Natural killer cell (primary cell): ENCODE measurements at regions not wholly inside any gene's neighbourhood (a gene's known extent, or its start where the extent isn't known, plus 50 kb on each side); places are given as distances from the start of the nearest gene placed in this dataset.
A peak's percentile ranks its signal among the peaks of the same experiment; 100 is the strongest.

Source experiments
- ATAC-seq, 3 donors: fragments of 150-1000 bp in 2 of 3; fragments of 200-7000 bp in 1 of 3; cut with Tn5 transposase; 1 replicate in 1 of 3; 2 replicates in 2 of 3; pipeline ENCODE4 v1.10.0; 2021; ENCODE audit warnings: mild to moderate bottlenecking in 2 of 3, moderate library complexity in 2 of 3
- DNase-seq, 2 donors: peaks; one replicate each; pipeline versions ENCODE4 v3.0.0 to v3.0.0-alpha.2; 2013 to 2021; ENCODE audit warnings: mixed read lengths in 1 of 2
- H3K27ac ChIP-seq: one replicate; pipeline ENCODE4 v1.5.1; 2013; ENCODE audit warnings: mild to moderate bottlenecking, low read length
- H3K27me3 ChIP-seq: one replicate; pipeline ENCODE4 v1.6.1; 2013; ENCODE audit warnings: low read length; ENCODE audit not compliant: control insufficient read depth, insufficient read depth
- H3K36me3 ChIP-seq: one replicate; pipeline ENCODE4 v1.6.1; 2013; ENCODE audit warnings: low read length; ENCODE audit not compliant: control insufficient read depth, insufficient read depth
- H3K4me1 ChIP-seq: one replicate; pipeline ENCODE4 v1.6.1; 2013; ENCODE audit warnings: low read length; ENCODE audit not compliant: control insufficient read depth, insufficient read depth
- H3K4me3 ChIP-seq: one replicate; pipeline ENCODE4 v1.5.1; 2013; ENCODE audit warnings: low read length
- H3K9me3 ChIP-seq: one replicate; pipeline ENCODE4 v1.6.1; 2013; ENCODE audit warnings: low read length; ENCODE audit not compliant: control insufficient read depth, insufficient read depth
- H3K27ac Mint-ChIP-seq, 2 donors: one replicate each; pipeline ENCODE4 v1.8.0; 2022; ENCODE audit warnings: mild to moderate bottlenecking in 2 of 2, mixed read lengths in 2 of 2, moderate library complexity in 1 of 2
- H3K27me3 Mint-ChIP-seq, 2 donors: one replicate each; pipeline ENCODE4 v1.8.0; 2022; ENCODE audit warnings: low read depth in 2 of 2, mixed read lengths in 2 of 2
- H3K36me3 Mint-ChIP-seq: one replicate; pipeline ENCODE4 v1.8.0; 2022; ENCODE audit warnings: mixed read lengths
- H3K4me1 Mint-ChIP-seq, 2 donors: one replicate each; pipeline ENCODE4 v1.8.0; 2022; ENCODE audit warnings: mixed read lengths in 2 of 2
- H3K4me3 Mint-ChIP-seq: one replicate; pipeline ENCODE4 v1.8.0; 2022; ENCODE audit warnings: mild to moderate bottlenecking, moderate library complexity, mixed read lengths
- H3K9me3 Mint-ChIP-seq, 2 donors: one replicate each; pipeline ENCODE4 v1.8.0; 2022; ENCODE audit warnings: mixed read lengths in 2 of 2
- WGBS: methylation state at CpG from one replicate; pipeline ENCODE4 v1.1.7; 2013; ENCODE audit warnings: missing lambda C conversion rate; ENCODE audit not compliant: insufficient coverage; 5-methylcytosine and 5-hydroxymethylcytosine counted together
- intact Hi-C: fragments of 100-400 bp; cut with micrococcal nuclease; formaldehyde crosslinking; loops from one replicate; pipeline ENCODE4 v1.14.2; 2022
- TF ChIP-seq, protein P1 (sequence below): fragments of 200-600 bp; IDR thresholded peaks from one replicate; pipeline ENCODE4 v1.8.0; 2022; ENCODE audit warnings: antibody characterized with exemption

DNA sequence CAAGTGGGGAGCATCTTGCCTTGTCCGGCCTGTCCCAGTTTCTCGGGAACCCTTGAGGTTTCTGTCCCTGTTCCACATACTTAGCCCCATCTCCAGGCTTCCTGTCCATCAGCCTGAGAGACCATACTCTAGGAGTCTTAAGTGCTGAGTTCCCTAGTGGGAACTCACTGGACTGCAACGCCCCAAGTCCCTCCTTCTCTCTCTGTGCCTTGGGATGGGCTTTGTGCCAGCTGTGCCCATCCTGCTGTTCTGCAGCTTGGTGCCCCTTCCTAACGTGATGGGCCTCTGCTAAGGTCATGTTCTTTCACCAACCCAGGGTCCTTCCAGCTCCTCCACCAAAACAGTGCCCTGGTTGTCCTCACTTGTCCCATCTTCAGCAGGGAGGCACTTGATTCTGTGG, 222.3 kb upstream of the ANKRD55 start:
- Mint-ChIP-seq H3K4me3 (no peak overlapping the region), H3K27ac (no peak overlapping the region), H3K9me3 (no peaks in the 10 kb centered on the region), H3K4me1 (peaks cover 0 to 5% of the 10 kb centered on the region in 2 donors), H3K27me3 (peaks cover 5 to 20% of the 10 kb centered on the region in 2 donors), H3K36me3 (no peaks in the 10 kb centered on the region)
- TF ChIP-seq, protein P1, sequence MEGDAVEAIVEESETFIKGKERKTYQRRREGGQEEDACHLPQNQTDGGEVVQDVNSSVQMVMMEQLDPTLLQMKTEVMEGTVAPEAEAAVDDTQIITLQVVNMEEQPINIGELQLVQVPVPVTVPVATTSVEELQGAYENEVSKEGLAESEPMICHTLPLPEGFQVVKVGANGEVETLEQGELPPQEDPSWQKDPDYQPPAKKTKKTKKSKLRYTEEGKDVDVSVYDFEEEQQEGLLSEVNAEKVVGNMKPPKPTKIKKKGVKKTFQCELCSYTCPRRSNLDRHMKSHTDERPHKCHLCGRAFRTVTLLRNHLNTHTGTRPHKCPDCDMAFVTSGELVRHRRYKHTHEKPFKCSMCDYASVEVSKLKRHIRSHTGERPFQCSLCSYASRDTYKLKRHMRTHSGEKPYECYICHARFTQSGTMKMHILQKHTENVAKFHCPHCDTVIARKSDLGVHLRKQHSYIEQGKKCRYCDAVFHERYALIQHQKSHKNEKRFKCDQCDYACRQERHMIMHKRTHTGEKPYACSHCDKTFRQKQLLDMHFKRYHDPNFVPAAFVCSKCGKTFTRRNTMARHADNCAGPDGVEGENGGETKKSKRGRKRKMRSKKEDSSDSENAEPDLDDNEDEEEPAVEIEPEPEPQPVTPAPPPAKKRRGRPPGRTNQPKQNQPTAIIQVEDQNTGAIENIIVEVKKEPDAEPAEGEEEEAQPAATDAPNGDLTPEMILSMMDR, result no peak
- intact Hi-C loops, result no loop called here
- Histone ChIP-seq H3K36me3 (no peaks in the 10 kb centered on the region), H3K4me3 (no peak overlapping the region), H3K4me1 (peaks cover 4% of the 10 kb centered on the region), H3K9me3 (no peaks in the 10 kb centered on the region), H3K27me3 (no peaks in the 10 kb centered on the region), H3K27ac (no peak overlapping the region)
- no peak for DNase-seq
- WGBS, result 91% methylated on average over 4 of the region's 4 CpGs
- ATAC-seq, result no peak

DNA sequence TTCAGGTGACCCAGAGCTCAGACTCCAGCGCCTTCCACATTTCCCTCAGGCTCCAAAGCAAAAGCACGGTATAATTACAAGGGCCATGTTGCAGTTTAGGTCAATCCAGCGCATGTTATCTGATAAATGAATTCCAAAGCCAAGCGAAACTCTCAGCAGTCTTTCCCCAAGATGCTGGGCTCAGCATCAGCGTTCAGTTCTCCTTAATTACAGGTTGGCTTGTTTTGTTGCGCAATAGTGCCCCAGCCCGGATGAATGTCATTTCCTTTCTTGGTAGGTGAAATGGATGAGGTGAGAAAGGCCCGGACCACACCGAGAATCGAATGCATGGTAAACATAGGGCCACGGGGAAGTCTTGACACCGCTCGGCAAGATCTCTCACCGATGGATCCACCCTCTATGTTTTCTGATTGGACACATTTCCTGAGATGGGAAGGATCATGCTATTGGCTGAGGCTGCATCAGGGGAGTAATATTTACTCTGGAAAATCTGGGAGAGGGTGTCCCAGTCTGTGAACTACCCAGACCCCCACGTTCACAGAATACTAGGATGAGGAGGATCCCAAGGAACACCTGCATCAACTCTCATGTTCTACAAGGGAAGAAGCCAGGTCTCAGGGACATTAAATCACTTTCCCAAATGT, 221.2 kb upstream of the ANKRD55 start:
- no peaks in the 10 kb centered on the region for H3K36me3 Mint-ChIP-seq
- TF ChIP-seq, protein P1, result no peak
- peaks cover 0 to 5% of the 10 kb centered on the region in 2 donors for H3K4me1 Mint-ChIP-seq
- Histone ChIP-seq H3K4me1 (peaks cover 4% of the 10 kb centered on the region), H3K36me3 (no peaks in the 10 kb centered on the region), H3K27ac (no peak overlapping the region), H3K9me3 (no peaks in the 10 kb centered on the region), H3K27me3 (no peaks in the 10 kb centered on the region), H3K4me3 (no peak overlapping the region)
- peak in 1 of 2 donors; percentile 25 for DNase-seq
- H3K27me3 Mint-ChIP-seq, result peaks cover 5 to 30% of the 10 kb centered on the region in 2 donors
- no peaks in the 10 kb centered on the region for H3K9me3 Mint-ChIP-seq
- ATAC-seq, result peak in 2 of 3 donors; percentile 34 to 63
- intact Hi-C loops, result no loop called here
- no peak overlapping the region for H3K27ac Mint-ChIP-seq
- WGBS, result 86% methylated on average over 15 of the region's 15 CpGs
- H3K4me3 Mint-ChIP-seq, result no peak overlapping the region

DNA sequence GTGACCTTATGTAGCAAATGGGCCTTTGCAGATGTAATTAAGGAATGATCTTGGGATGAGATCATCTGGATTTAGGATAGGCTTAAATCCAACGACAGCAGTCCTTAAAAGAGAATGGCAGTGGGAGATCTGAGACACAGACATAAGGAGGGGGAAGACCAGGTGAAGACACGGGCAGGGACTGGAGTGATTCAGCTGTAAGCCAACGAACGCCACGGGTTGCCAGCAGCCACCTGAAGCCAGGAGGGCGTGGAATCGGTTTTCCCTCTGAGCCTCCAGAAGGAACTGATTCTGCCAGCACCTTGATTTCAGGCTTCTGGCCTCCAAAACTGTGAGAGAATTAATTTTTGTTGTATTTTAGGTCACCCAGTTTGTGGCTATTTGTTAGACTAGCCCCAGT, 218.6 kb upstream of the ANKRD55 start:
- H3K27me3 ChIP-seq, result no peaks in the 10 kb centered on the region
- DNase-seq, result no peak
- Mint-ChIP-seq H3K36me3 (no peaks in the 10 kb centered on the region), H3K9me3 (no peaks in the 10 kb centered on the region), H3K27ac (no peak overlapping the region), H3K27me3 (peaks cover 5 to 37% of the 10 kb centered on the region in 2 donors), H3K4me1 (peaks cover 0 to 5% of the 10 kb centered on the region in 2 donors), H3K4me3 (no peak overlapping the region)
- intact Hi-C loops, result no loop called here
- no peaks in the 10 kb centered on the region for H3K36me3 ChIP-seq
- peaks cover 4% of the 10 kb centered on the region for H3K4me1 ChIP-seq
- H3K27ac ChIP-seq, result no peak overlapping the region
- no peak overlapping the region for H3K4me3 ChIP-seq
- ATAC-seq, result no peak
- WGBS, result 88% methylated on average over 7 of the region's 7 CpGs
- H3K9me3 ChIP-seq, result no peaks in the 10 kb centered on the region
- TF ChIP-seq, protein P1, result no peak

DNA sequence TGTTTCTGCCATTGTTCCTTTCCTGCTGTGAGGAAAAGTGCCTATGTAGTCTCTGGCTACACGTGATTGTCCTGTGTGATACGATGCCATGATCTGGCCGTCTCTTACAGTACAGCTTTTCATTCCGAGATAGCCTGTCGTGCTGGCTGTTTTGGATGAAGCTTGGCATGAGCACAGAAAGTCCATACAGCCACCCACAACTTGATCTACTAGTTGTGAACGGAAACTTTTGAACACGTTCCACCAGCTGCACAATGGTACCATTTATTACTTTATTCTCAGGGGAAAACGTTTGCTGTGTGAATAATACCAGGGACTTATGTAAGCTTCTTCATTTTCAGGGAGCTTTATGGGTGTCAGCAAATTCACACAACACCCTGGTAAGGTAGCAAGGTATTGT, 217.6 kb upstream of the ANKRD55 start:
- peaks cover 4% of the 10 kb centered on the region for H3K4me1 ChIP-seq
- no peaks in the 10 kb centered on the region for H3K9me3 ChIP-seq
- H3K27ac ChIP-seq, result no peak overlapping the region
- 81% methylated on average over 8 of the region's 8 CpGs for WGBS
- no peak overlapping the region for H3K4me3 Mint-ChIP-seq
- TF ChIP-seq, protein P1, result no peak
- no peak overlapping the region for H3K4me3 ChIP-seq
- H3K27me3 ChIP-seq, result no peaks in the 10 kb centered on the region
- H3K27ac Mint-ChIP-seq, result no peak overlapping the region
- peaks cover 5 to 35% of the 10 kb centered on the region in 2 donors for H3K27me3 Mint-ChIP-seq
- DNase-seq (no peak), ATAC-seq (no peak)
- H3K4me1 Mint-ChIP-seq, result peaks cover 0 to 5% of the 10 kb centered on the region in 2 donors
- H3K36me3 Mint-ChIP-seq, result no peaks in the 10 kb centered on the region
- intact Hi-C loops, result no loop called here
- H3K36me3 ChIP-seq, result no peaks in the 10 kb centered on the region
- H3K9me3 Mint-ChIP-seq, result no peaks in the 10 kb centered on the region
